Parathyroid adenoma (tissue), 2 donors: ENCODE measurements at regions not wholly inside any gene's neighbourhood (a gene's known extent, or its start where the extent isn't known, plus 50 kb on each side); places are given as distances from the start of the nearest gene placed in this dataset.

Source experiments
- H2AFZ ChIP-seq: fragments of 300-600 bp; sonication (generic); one replicate; pipeline ENCODE4 v1.7.0; 2017; ENCODE audit warnings: antibody characterized with exemption, mild to moderate bottlenecking
- H3K27ac ChIP-seq: fragments of 300-600 bp; sonication (generic); one replicate; pipeline ENCODE4 v1.7.0; 2017
- H3K27me3 ChIP-seq: fragments of 300-600 bp; sonication (generic); one replicate; pipeline ENCODE4 v1.7.0; 2017; ENCODE audit warnings: low read length; ENCODE audit not compliant: control insufficient read depth, insufficient read depth
- H3K36me3 ChIP-seq: fragments of 300-600 bp; sonication (generic); one replicate; pipeline ENCODE4 v1.7.0; 2017; ENCODE audit warnings: low read length; ENCODE audit not compliant: control insufficient read depth, insufficient read depth
- H3K4me1 ChIP-seq: fragments of 300-600 bp; sonication (generic); one replicate; pipeline ENCODE4 v1.7.0; 2017; ENCODE audit warnings: control low read depth
- H3K4me2 ChIP-seq: fragments of 300-600 bp; sonication (generic); one replicate; pipeline ENCODE4 v1.7.0; 2017; ENCODE audit warnings: low read length
- H3K4me3 ChIP-seq: fragments of 300-600 bp; sonication (generic); one replicate; pipeline ENCODE4 v1.7.0; 2017; ENCODE audit warnings: low read depth, low read length
- H3K79me2 ChIP-seq: fragments of 300-600 bp; sonication (generic); one replicate; pipeline ENCODE4 v1.7.0; 2017; ENCODE audit warnings: control low read depth
- H3K9ac ChIP-seq: fragments of 300-600 bp; sonication (generic); one replicate; pipeline ENCODE4 v1.7.0; 2017; ENCODE audit warnings: mild to moderate bottlenecking
- H3K9me3 ChIP-seq: fragments of 300-600 bp; sonication (generic); one replicate; pipeline ENCODE4 v1.7.0; 2017; ENCODE audit warnings: low read length; ENCODE audit not compliant: control insufficient read depth
- TF ChIP-seq, protein P1 (sequence below): fragments of 300-600 bp; sonication (generic); IDR thresholded peaks from one replicate; pipeline ENCODE4 v1.7.0; 2017; ENCODE audit warnings: antibody characterized with exemption, mild to moderate bottlenecking
- donor health status: primary hyperparathyroidism.

DNA sequence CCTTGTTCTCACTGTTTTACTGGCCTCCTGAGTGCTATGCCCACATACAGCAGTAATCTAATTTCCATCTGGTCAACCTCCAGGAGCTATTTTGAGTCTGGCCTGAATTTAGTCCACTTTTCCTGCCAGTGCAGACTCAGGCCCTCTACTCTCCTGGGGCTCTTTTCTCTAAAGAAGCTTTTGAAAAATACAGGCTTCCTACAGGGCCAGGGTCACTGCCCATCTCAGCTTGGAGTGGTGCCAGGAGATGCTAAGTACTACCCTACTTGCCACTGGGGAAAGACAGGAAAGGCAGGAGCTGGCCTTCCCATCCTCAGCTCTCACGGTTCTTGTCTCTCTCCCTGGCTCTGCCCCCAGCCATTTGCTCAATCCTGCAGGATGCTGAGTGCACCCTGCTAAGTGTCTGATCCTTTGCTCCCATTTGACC is 101.7 kb upstream of the SERP2 start:
- Histone ChIP-seq H3K79me2 (no peaks in the 10 kb centered on the region), H3K9ac (no peak overlapping the region), H3K27me3 (no peaks in the 10 kb centered on the region), H3K27ac (peak overlapping the region; percentile 48), H3K4me2 (no peak overlapping the region), H3K4me1 (no peaks in the 10 kb centered on the region), H3K4me3 (no peak overlapping the region), H2AFZ (no peak overlapping the region), H3K36me3 (no peaks in the 10 kb centered on the region), H3K9me3 (no peaks in the 10 kb centered on the region)
- TF ChIP-seq, protein P1, sequence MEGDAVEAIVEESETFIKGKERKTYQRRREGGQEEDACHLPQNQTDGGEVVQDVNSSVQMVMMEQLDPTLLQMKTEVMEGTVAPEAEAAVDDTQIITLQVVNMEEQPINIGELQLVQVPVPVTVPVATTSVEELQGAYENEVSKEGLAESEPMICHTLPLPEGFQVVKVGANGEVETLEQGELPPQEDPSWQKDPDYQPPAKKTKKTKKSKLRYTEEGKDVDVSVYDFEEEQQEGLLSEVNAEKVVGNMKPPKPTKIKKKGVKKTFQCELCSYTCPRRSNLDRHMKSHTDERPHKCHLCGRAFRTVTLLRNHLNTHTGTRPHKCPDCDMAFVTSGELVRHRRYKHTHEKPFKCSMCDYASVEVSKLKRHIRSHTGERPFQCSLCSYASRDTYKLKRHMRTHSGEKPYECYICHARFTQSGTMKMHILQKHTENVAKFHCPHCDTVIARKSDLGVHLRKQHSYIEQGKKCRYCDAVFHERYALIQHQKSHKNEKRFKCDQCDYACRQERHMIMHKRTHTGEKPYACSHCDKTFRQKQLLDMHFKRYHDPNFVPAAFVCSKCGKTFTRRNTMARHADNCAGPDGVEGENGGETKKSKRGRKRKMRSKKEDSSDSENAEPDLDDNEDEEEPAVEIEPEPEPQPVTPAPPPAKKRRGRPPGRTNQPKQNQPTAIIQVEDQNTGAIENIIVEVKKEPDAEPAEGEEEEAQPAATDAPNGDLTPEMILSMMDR = no peak

DNA sequence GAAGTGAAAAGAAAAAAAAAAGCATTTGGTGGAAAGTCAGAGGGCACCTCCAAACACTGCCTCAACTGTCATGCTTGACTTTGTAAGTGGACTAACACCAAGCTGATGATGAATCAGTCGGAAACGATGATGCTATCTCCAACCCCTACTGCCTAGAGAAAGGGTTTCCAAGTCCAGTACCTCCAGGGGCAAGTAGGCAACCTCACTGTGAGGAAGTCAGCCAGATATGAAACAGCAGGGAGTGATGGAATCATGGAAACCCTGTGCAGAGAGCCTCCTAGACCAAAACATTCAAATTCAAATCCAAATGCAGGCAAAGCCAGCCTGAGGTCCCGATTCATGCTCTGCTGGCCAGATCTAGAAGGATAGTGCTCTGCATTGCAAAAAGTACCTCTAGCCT is 100.9 kb upstream of the SERP2 start:
- Histone ChIP-seq H3K4me1 (no peaks in the 10 kb centered on the region), H3K4me2 (no peak overlapping the region), H3K9ac (no peak overlapping the region), H3K36me3 (no peaks in the 10 kb centered on the region), H3K27me3 (no peaks in the 10 kb centered on the region), H3K27ac (no peak overlapping the region), H3K9me3 (no peaks in the 10 kb centered on the region), H3K4me3 (no peak overlapping the region), H2AFZ (no peak overlapping the region), H3K79me2 (no peaks in the 10 kb centered on the region)
- TF ChIP-seq, protein P1 = no peak

DNA sequence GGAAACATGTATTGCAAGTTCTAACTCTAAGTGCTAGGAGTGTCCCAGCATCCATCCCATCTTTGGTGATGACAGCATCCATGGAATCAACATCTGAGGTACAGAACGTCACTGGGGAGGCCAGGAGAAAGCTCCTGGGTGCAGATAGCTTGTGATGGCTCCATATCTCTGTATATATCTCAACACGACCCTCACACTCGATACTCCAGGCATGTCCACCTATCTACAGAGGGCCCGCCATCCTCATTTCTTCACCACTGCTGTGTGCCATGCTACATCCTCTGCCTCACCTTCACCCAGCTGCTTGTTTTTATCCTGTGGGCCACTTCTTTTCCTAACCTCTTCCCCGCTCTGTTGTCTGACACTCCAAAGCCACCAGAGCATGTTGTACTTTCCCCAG is 100.4 kb upstream of the SERP2 start:
- no peak overlapping the region for H3K4me2 ChIP-seq
- no peak overlapping the region for H3K27ac ChIP-seq
- no peak overlapping the region for H2AFZ ChIP-seq
- H3K4me1 ChIP-seq = no peaks in the 10 kb centered on the region
- H3K9me3 ChIP-seq = no peaks in the 10 kb centered on the region
- no peaks in the 10 kb centered on the region for H3K36me3 ChIP-seq
- H3K4me3 ChIP-seq = no peak overlapping the region
- H3K27me3 ChIP-seq = no peaks in the 10 kb centered on the region
- H3K79me2 ChIP-seq = no peaks in the 10 kb centered on the region
- TF ChIP-seq, protein P1 = no peak
- no peak overlapping the region for H3K9ac ChIP-seq

DNA sequence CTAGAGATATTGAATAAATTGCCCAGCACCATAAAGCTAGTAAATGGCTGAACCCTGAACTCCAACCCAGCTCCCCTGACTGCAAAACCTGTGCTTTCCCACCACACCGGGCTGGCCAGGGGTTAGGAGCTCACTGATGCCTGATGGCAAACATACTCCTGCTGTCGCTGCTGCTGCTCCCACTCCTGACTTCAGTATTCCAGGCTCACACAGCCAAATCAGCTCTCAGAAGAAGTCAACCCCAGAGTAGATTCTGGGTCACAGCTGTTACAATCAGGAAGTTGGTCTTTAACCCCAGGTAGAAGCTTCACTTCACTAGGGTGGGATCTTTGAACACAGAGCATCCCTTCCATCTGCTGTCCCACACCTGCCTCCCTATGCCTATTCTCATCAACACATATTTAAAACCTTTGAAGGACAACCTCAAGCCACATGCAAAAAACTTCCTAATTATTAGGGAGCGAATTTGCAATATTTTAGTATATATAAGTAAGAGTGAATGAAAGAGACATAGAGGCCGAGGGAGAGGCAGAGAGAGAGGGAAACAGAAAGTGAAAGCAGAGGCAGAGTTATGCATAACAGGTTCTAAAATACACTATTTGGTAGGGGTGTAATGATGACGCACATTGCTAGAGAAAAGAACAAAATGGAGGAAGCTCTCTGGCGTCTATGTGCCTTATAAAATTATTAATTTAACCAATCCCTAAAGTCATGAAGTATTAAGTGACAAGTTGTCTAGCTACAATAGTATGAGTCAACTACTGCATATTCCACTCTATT is 99.4 kb upstream of the SERP2 start:
- H3K4me2 ChIP-seq = no peak overlapping the region
- no peaks in the 10 kb centered on the region for H3K79me2 ChIP-seq
- peak overlapping the region; percentile 78 for H3K27ac ChIP-seq
- H3K9me3 ChIP-seq = no peaks in the 10 kb centered on the region
- H3K9ac ChIP-seq = no peak overlapping the region
- H3K36me3 ChIP-seq = no peaks in the 10 kb centered on the region
- TF ChIP-seq, protein P1 = no peak
- no peaks in the 10 kb centered on the region for H3K4me1 ChIP-seq
- no peaks in the 10 kb centered on the region for H3K27me3 ChIP-seq
- H2AFZ ChIP-seq = no peak overlapping the region
- no peak overlapping the region for H3K4me3 ChIP-seq

DNA sequence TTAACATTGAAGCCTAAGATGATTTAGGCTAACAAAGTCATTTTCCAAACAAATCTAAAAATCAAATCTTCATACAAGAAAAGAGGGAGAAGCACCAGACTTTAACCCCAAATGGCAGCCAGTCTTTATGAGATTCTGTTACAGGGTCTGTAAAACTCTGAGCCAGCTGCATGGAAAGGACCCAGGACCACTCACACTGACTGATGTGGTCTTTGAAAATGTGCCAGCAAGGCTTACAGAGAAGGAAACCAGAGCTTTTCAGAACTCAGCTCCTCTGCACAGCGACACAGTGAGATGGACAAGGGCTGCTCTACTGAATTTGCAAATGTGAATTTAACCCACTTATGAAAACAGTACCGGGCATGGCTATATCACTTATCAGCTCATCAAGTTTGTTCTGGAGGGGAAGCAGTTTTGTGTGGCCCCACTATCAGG is 98.8 kb upstream of the SERP2 start:
- Histone ChIP-seq H3K79me2 (no peaks in the 10 kb centered on the region), H3K36me3 (no peaks in the 10 kb centered on the region), H3K4me2 (no peak overlapping the region), H3K4me1 (no peaks in the 10 kb centered on the region), H3K9ac (no peak overlapping the region), H3K4me3 (no peak overlapping the region), H3K27ac (peak overlapping the region; percentile 78), H3K27me3 (no peaks in the 10 kb centered on the region), H2AFZ (no peak overlapping the region), H3K9me3 (no peaks in the 10 kb centered on the region)
- TF ChIP-seq, protein P1 = no peak
